ENCODE measurements at regions not wholly inside any gene's neighbourhood (a gene's known extent, or its start where the extent isn't known, plus 50 kb on each side); places are given as distances from the start of the nearest gene placed in this dataset.

DNA sequence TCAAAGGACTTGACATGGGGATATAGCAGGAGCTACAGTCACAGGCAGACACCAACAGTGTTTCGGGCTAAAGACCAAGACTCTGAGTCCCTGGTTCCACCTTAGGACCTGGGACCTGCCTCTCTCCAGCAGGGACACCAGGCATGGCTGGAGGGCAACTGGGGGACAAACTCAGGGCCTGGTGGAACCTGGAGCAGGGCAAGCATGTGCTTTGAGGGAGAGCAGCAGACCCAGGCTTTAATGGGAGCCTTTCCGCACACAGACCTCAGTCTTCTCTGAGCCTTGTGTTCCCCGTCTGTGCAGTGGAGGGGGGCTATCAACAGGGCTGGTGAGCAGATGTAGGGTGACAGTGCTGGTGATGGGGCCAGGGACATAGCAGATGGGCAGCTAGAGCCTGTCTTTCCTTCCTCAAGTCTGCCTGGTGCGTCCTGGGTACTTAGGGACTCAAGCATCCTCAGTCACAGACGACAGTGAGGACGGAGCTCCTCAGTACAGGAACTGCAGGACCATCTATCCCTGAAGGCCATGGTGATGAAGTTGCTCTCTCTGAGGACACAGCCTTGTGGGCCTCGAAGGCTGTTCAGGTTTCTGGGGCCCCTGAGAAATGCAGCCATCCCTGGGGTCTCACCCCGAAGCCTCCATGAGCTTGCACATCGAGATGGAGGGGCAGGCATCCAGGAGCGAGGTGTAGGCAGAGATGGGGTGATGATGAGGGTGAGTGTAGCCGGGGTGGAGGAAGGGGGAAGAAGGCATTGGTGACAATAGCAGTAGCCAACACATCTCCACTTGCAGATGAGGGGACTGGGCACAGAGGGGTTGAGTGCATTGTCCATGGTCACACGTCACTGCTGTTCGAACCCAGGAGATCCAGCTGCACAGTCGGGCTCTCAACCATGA is 593.4 kb downstream of the PTPRU start:
- H3K9me3 ChIP-seq (ENCODE audit: control insufficient read depth in 1 of 2, insufficient read depth in 1 of 2, low read depth in 1 of 2, low read length in 2 of 2), result no peaks in the 10 kb centered on the region; a peak in 1 of 4 replicates
- H3K79me2 ChIP-seq (ENCODE audit: insufficient read depth, low read length), result no peaks in the 10 kb centered on the region
- no peaks in the 10 kb centered on the region for H3K36me3 ChIP-seq (ENCODE audit: control insufficient read depth in 1 of 2, insufficient read depth in 2 of 2, low read length in 2 of 2)
- H3K27ac ChIP-seq (ENCODE audit: low read depth, low read length), result no peak overlapping the region
- CTCF ChIA-PET, result interaction anchor here (0.7 kb wide), 1 partner anchor 19 kb away, joined by 3 read pairs; no protein-coding TSS in a partner anchor
- peaks cover 23% of the 10 kb centered on the region; the same call in 1 of the 2 replicates for H3K27me3 ChIP-seq (ENCODE audit: insufficient read depth, low read length)
- RAD21 ChIA-PET (ENCODE audit: low non-redundant PET in 1 of 2, low total read pairs in 2 of 2, uncharacterized antibody in 2 of 2, unreplicated experiment in 2 of 2), result no interaction called here
- BruUV-seq (replicated peaks), result no TSS peak
- H3K4me1 ChIP-seq (ENCODE audit: control insufficient read depth in 1 of 2, insufficient read depth in 2 of 2, low read length in 2 of 2), result no peaks in the 10 kb centered on the region
- intact Hi-C loops (cut with micrococcal nuclease), result no loop called here
- H3K9ac ChIP-seq (ENCODE audit: low read length), result no peak overlapping the region
- DNase-seq (ENCODE audit: low read depth, low spot score) (no peak), ATAC-seq (no peak)
- TF ChIP-seq SIN3A (IDR thresholded peaks at IDR 0.05; ENCODE audit: low read depth) (no peak), EZH2 (IDR thresholded peaks at IDR 0.05) (no peak), POLR2AphosphoS5 (IDR thresholded peaks at IDR 0.05; ENCODE audit: low read depth, low read length) (no peak), SP1 (IDR thresholded peaks at IDR 0.05; ENCODE audit: low read depth) (no peak), TCF7L2 (IDR thresholded peaks at IDR 0.05; ENCODE audit: borderline replicate concordance, extremely low read depth, insufficient read depth, insufficient read length) (no peak), CBX3 (IDR thresholded peaks at IDR 0.05; ENCODE audit: low read depth) (no peak), EGR1 (IDR thresholded peaks at IDR 0.05; ENCODE audit: low read depth) (no peak), ZFX (IDR thresholded peaks at IDR 0.05) (no peak), ATF3 (IDR thresholded peaks at IDR 0.05) (no peak), POLR2A (IDR thresholded peaks at IDR 0.05; ENCODE audit: borderline replicate concordance, extremely low read depth, insufficient read depth, insufficient read length) (no peak), ZNF274 (IDR thresholded peaks at IDR 0.05; ENCODE audit: low read depth, low read length) (no peak)
- TF ChIP-seq, protein P1, sequence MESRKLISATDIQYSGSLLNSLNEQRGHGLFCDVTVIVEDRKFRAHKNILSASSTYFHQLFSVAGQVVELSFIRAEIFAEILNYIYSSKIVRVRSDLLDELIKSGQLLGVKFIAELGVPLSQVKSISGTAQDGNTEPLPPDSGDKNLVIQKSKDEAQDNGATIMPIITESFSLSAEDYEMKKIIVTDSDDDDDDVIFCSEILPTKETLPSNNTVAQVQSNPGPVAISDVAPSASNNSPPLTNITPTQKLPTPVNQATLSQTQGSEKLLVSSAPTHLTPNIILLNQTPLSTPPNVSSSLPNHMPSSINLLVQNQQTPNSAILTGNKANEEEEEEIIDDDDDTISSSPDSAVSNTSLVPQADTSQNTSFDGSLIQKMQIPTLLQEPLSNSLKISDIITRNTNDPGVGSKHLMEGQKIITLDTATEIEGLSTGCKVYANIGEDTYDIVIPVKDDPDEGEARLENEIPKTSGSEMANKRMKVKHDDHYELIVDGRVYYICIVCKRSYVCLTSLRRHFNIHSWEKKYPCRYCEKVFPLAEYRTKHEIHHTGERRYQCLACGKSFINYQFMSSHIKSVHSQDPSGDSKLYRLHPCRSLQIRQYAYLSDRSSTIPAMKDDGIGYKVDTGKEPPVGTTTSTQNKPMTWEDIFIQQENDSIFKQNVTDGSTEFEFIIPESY (IDR thresholded peaks at IDR 0.05; ENCODE audit: extremely low read depth, insufficient replicate concordance, low read length), result no peak
- POLR2A ChIA-PET, result no interaction called here
- no peak overlapping the region for H2AFZ ChIP-seq (ENCODE audit: low read depth, low read length, poor library complexity, severe bottlenecking)
- H4K20me1 ChIP-seq (ENCODE audit: insufficient read depth), result no peaks in the 10 kb centered on the region
- H3K9me2 ChIP-seq (ENCODE audit: insufficient read depth), result no peaks in the 10 kb centered on the region
- H3K4me2 ChIP-seq (ENCODE audit: low read length), result no peak overlapping the region
- no peak overlapping the region for H3K4me3 ChIP-seq (replicated peaks in 1 of 2; ENCODE audit: low read depth in 1 of 2, low read length in 2 of 2)

Data from HCT116 (cell line).